PC-9 (cell line): ENCODE measurements at regions not wholly inside any gene's neighbourhood (a gene's known extent, or its start where the extent isn't known, plus 50 kb on each side); places are given as distances from the start of the nearest gene placed in this dataset.

Experiments used
- CTCF ChIP-seq: fragments of 200-600 bp; sonication (generic); conservative IDR thresholded peaks from 2 replicates; pipeline ENCODE4 v1.6.1; 2017; ENCODE audit warnings: mixed run types, antibody characterized with exemption, mild to moderate bottlenecking, moderate library complexity
- EZH2 ChIP-seq: fragments of 200-600 bp; sonication (generic); IDR thresholded peaks from 2 replicates; pipeline ENCODE4 v1.8.0; 2017; ENCODE audit warnings: antibody characterized with exemption, low read depth

- TF ChIP-seq CTCF (no peak), EZH2 (no peak)
Measured at GRCh38 chr11:21988477-21988876, 204.4 kb upstream of the ANO5 start.
